ENCODE measurements at regions not wholly inside any gene's neighbourhood (a gene's known extent, or its start where the extent isn't known, plus 50 kb on each side); places are given as distances from the start of the nearest gene placed in this dataset.

GRCh38 chr5:68538814-68539420 lies 323.4 kb downstream of the PIK3R1 start (continued):
- TF ChIP-seq CTCF (conservative IDR thresholded peaks at IDR 0.05; ENCODE audit: low read depth in 2 of 2) (no peak), REST (IDR thresholded peaks at IDR 0.05; ENCODE audit: unreplicated experiment) (no peak)

GRCh38 chr5:68540798-68541590 lies 325.4 kb downstream of the PIK3R1 start:
- no peaks in the 10 kb centered on the region for H4K20me1 ChIP-seq (replicated peaks; ENCODE audit: insufficient read depth)
- H3K9me2 ChIP-seq (ENCODE audit: insufficient read depth) = peaks cover 3% of the 10 kb centered on the region
- no peaks in the 10 kb centered on the region for H3F3A ChIP-seq (replicated peaks; ENCODE audit: low read depth)
- no peaks in the 10 kb centered on the region for H3K9me3 Mint-ChIP-seq
- no peaks in the 10 kb centered on the region for H3K36me3 Mint-ChIP-seq (ENCODE audit: low read depth)
- TF ChIP-seq CREB1 (CRISPR knock-in tag; IDR thresholded peaks at IDR 0.05; ENCODE audit: low read depth) (no peak), ZNF114 (CRISPR knock-in tag; IDR thresholded peaks at IDR 0.05) (no peak), ZNF331 (CRISPR knock-in tag; IDR thresholded peaks at IDR 0.05; ENCODE audit: low read depth) (no peak), STAT1 (IDR thresholded peaks at IDR 0.05; ENCODE audit: unreplicated experiment) (no peak), EZH2 (IDR thresholded peaks at IDR 0.05; ENCODE audit: low read depth, unreplicated experiment) (no peak), POLR2AphosphoS5 (IDR thresholded peaks at IDR 0.05; ENCODE audit: low read depth) (no peak), JUNB (IDR thresholded peaks at IDR 0.05; ENCODE audit: unreplicated experiment) (no peak), CTCF (conservative IDR thresholded peaks at IDR 0.05; ENCODE audit: low read depth in 2 of 2) (no peak), NANOG (IDR thresholded peaks at IDR 0.05; ENCODE audit: borderline replicate concordance) (no peak), EZH2phosphoT487 (IDR thresholded peaks at IDR 0.05; ENCODE audit: unreplicated experiment) (no peak), REST (IDR thresholded peaks at IDR 0.05; ENCODE audit: unreplicated experiment) (no peak)
- peaks cover 6% of the 10 kb centered on the region; the same call in 1 of the 2 replicates for H3K4me1 ChIP-seq (ENCODE audit: insufficient read depth)
- DNase-seq (ENCODE audit: low spot score) = peak; percentile 62
- no peak overlapping the region for H3K4me3 Mint-ChIP-seq
- H3K27ac ChIP-seq (ENCODE audit: low read depth) = no peak overlapping the region
- peak; percentile 65 for ATAC-seq
- peaks cover 16% of the 10 kb centered on the region for H3K4me1 Mint-ChIP-seq
- H2AFZ ChIP-seq = peak overlapping the region; percentile 7; the same call in 1 of the 2 replicates
- no peaks in the 10 kb centered on the region for H3K27me3 ChIP-seq (ENCODE audit: insufficient read depth)
- no peaks in the 10 kb centered on the region for H3K36me3 ChIP-seq (ENCODE audit: insufficient read depth)
- peak overlapping the region; percentile 18; the same call in 1 of the 2 replicates for H3K4me2 ChIP-seq
- H3K4me3 ChIP-seq = no peak overlapping the region
- H3K27me3 Mint-ChIP-seq (ENCODE audit: insufficient read depth, low read depth, poor library complexity) = no peaks in the 10 kb centered on the region
- H3K79me2 ChIP-seq (replicated peaks; ENCODE audit: insufficient read depth) = no peaks in the 10 kb centered on the region
- no peak overlapping the region for H3K27ac Mint-ChIP-seq

Data from GM23338 (cell line).